NCI-H2107 treated with DMSO at 0.1 percent for 48 hours (cell line): ENCODE measurements at regions not wholly inside any gene's neighbourhood (a gene's known extent, or its start where the extent isn't known, plus 50 kb on each side); places are given as distances from the start of the nearest gene placed in this dataset.
A peak's percentile ranks its signal among the peaks of the same experiment; 100 is the strongest.

ENCODE experiments used
- DNase-seq: peaks from one replicate; lab custom pipeline; 2025; ENCODE audit not compliant: unreplicated experiment; lab: John Stamatoyannopoulos, UW

DNA sequence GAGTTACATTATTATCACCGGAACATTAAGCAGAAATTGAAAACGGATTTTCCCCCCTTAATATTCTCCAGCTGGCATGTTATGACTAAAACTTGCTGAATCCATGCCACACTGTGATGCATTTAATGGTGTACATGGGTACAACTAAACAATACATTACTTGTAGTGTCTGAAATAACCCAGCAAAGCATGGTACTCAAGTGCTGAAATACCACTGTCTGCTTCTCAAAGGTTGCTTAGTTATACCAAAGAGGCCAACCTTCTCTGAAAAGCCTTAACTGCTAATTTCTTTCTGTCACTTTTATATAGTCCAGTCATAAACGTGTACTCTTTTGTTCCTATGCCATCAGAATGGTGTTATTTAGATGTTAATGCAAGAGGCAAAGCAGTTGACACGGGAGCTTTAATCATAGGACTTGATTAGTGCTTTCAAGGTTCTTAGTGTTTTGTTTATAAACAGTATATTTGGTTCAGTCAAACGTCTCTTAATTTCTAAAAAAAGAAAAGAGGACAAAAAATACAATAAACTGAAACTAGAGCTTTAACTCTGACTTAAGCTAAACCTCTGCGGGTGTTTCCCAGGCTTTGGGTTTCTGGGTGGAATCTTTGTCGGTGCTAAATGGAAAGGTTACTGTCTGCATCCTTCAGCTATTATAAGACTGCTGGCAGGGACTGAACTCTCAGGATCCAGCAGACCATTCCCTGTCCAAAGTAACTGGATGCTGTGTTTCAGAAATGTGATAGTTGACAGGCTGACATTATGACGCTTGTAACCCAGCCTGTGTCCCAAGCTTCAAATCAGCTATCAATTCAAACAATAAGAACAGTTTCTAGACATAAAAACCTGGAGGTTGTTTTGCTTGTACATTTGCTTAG lies 202.6 kb downstream of the PPP1R3A start:
- DNase-seq, result no peak

GRCh38 chr7:113715262-113715661 lies 203.5 kb downstream of the PPP1R3A start:
- no peak for DNase-seq

- DNase-seq, result peak; percentile 50
Observed at GRCh38 chr7:113710310-113711096, 208.3 kb downstream of the PPP1R3A start.

GRCh38 chr7:113705439-113705838 lies 213.4 kb downstream of the PPP1R3A start:
- DNase-seq, result no peak

- DNase-seq, result peak; percentile 19
Observed at GRCh38 chr7:113698556-113699220, 220.1 kb downstream of the PPP1R3A start.

GRCh38 chr7:113694149-113694548 lies 224.7 kb downstream of the PPP1R3A start:
- no peak for DNase-seq

GRCh38 chr7:113684165-113684564 lies 234.6 kb downstream of the PPP1R3A start:
- DNase-seq, result no peak

GRCh38 chr7:113677811-113678210 lies 241.0 kb downstream of the PPP1R3A start:
- DNase-seq, result no peak

GRCh38 chr7:113664867-113665266 lies 253.9 kb downstream of the PPP1R3A start:
- no peak for DNase-seq

GRCh38 chr7:113659416-113659815 lies 259.4 kb downstream of the PPP1R3A start:
- no peak for DNase-seq

- no peak for DNase-seq
Observed at GRCh38 chr7:113657603-113658002, 261.2 kb downstream of the PPP1R3A start.

GRCh38 chr7:113652501-113652900 lies 266.3 kb downstream of the PPP1R3A start:
- DNase-seq, result no peak

DNA sequence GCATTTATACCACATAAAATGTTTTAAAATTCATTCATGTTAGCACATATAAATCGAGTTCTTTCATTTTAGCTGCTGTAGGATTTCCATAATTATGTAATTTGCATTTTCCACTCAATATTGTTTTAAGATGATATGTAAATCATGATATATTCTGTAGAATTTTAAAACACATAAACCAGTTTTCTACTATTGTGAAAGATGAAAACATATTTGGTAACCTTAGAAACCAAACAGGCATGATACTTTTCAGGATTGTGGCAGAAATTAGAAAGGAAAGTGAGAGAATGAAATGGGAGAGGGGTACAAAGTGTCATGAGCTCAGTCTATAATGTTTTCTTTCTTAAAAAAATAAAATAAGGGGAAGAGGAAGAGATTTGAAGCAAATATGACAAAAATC lies 269.3 kb downstream of the PPP1R3A start:
- DNase-seq, result no peak

- no peak for DNase-seq
Observed at GRCh38 chr7:113639221-113639620, 279.6 kb downstream of the PPP1R3A start.

DNA sequence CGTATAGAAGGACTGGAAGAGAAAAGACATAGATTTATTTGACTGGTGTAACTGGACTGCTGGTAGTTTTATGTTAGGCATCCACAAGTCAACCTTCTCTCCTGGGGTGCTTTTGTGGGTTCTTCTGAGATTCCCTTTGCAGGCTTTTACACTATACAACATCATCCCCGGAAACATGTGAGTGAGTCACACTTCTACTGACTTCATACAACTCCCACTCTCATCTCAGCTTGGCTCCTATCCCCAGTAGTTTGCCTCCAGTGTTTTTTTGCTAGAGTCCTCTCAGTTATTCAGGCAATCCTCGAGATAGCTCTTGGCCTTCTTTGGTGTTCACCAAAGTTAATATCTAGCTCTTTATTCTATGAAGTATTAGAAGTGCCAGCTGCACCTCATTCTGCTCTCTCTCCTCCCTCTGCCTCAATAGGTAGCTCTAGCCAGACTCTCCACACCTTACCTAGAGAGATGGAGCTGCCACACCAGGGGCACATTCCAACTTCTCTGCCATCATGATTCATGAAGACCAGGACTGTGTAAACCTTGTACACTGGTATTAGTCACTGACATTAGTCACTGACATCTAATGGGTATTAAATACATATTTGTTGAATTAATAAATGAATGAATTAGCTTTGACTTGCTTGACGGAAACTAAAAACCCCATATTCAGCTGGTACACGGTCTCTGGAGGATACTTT lies 281.9 kb downstream of the PPP1R3A start:
- DNase-seq, result no peak

DNA sequence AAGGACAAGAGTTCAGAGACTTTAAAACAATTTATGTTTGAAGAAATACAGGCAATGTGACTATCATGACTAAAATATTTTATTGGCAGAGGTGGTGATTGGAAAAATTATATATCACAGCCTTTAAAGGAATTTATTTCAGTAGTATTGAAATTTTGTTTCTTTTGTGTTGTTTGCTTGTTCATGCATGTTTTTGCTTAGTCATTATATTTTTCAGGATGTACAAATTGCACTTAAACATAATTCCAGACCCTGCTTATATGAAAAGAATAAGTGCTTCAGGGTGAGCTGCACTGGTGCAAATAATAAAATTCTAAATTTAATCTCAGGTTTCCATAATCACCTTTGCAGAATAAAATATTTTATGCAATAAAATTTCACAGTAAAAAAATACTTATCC lies 283.3 kb downstream of the PPP1R3A start:
- no peak for DNase-seq

DNA sequence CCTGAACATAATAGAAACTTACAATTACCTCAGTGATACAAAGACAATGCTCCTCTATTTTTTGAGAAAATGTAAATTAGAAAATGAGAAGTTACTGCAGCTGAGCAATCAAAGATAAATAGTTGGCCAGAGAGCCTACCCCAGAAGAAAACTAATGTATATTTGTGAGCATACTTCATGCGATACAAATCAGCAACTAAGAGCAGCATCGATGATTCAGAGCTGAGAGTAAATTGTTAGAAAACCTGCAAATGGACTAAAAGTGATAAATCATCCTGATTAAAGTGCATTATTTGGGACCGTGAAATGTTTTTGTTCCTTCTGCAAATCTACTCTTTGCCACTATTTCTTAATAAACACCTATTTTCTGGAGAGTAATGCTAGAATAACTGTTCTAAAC lies 285.7 kb downstream of the PPP1R3A start:
- DNase-seq, result no peak

- DNase-seq, result no peak
Observed at GRCh38 chr7:113628948-113629847, 289.6 kb downstream of the PPP1R3A start.

DNA sequence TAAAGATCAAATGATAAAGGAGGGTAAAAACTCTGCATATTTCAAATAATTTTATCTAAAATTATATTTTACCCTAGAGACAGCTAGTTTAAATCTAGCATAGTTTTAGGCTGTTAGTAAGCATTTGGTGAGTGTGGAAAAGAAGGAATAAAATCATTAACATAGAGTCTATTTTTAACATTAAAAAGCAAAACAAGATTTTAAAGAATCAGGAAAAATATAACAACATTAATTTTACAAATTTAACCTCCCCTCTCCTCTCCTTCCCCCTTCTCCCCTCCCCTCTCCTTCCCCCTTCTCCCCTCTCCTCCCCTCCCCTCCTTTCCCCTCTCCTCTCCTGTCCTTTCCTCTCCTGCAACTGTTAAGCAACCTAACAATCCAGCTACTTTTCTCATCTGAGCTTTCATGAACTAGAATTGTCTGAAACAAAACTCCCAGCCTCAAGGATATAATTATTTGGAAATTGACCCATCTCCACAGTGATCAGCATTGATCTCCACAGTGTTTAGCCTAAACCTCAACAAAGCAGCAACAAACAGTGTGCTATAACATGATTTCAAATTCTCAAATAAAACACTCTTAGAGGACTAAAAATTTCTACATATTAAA lies 293.2 kb downstream of the PPP1R3A start:
- DNase-seq, result no peak

GRCh38 chr7:113622796-113623195 lies 296.0 kb downstream of the PPP1R3A start:
- DNase-seq, result no peak
